HS-27A (cell line): ENCODE measurements at regions not wholly inside any gene's neighbourhood (a gene's known extent, or its start where the extent isn't known, plus 50 kb on each side); places are given as distances from the start of the nearest gene placed in this dataset.

Experiments used
- DNase-seq: peaks from one replicate; pipeline ENCODE4 v3.0.0-alpha.2; 2012; ENCODE audit warnings: low read depth, missing footprints

- no peak for DNase-seq
These were observed 1540.6 kb upstream of the GBE1 start for GRCh38 chr3:83302091-83302490.

- no peak for DNase-seq
These were observed 1556.2 kb upstream of the GBE1 start for GRCh38 chr3:83317605-83318004.

DNA sequence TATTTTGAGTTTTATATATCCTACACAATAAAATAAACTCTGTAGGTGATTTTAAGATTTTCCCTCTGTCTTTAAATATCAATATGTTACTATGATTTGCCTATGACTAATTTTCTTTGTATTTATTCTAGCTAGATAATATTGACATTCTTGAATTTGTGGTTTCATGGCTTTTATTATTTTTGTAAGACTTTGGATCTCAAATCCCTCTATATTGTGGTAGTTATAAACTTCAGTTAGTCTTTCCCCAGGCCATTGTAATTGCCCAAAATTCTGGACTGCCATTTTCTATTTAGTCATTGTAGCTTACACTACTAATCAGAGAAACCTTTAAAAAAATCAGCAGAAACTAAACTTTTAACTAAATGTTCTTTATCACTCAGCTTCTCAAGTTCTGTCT, 1559.3 kb upstream of the GBE1 start:
- DNase-seq = no peak

GRCh38 chr3:83321457-83321856, 1560.0 kb upstream of the GBE1 start:
- DNase-seq = no peak

GRCh38 chr3:83321891-83322290, 1560.4 kb upstream of the GBE1 start:
- no peak for DNase-seq

- DNase-seq = no peak
These were observed 1592.8 kb upstream of the GBE1 start for GRCh38 chr3:83354205-83354604.

GRCh38 chr3:83393276-83393675, 1565.5 kb upstream of the CADM2 start:
- DNase-seq = no peak

DNA sequence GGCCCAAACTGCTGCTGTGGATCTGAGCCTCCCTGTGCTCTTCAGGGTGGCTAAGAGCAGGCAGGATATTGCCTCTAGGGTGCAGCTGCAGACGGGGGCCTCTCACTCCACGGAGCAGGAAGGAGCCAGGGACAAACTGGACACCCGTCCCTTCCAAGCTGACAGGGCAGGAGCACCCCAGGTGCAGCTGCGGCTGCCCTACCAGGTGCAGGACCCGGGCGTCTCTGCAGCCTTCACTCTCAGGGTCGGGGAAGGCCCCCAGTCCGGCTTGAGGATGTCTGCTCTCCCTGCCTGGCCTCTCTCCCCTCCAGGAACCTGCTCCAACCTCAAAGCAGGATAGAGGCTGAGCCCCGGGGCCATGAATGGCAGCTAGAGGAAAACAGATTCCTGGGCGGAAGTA, 1554.9 kb upstream of the CADM2 start:
- no peak for DNase-seq

GRCh38 chr3:83426300-83426699, 1532.5 kb upstream of the CADM2 start:
- DNase-seq = no peak

- DNase-seq = no peak
These were observed 1523.8 kb upstream of the CADM2 start for GRCh38 chr3:83434880-83435587.

DNA sequence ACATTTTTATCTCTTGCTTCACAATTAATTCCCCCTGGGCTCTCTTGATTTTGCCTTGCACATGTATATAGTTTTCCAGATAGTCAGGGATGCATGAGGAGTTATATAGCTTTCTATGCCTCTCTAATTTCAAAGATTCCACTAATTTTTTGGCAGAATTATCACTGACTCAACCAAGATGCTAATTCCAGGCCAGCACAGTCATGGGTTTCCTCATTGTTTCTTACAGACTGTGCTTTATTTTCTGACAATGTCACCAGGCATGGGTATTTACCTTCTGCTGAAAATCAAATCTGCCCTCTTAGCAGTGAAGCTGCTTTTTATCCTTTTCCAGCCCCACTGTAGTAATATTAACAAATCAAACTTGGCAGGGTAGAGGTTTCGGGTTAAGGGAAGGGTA, 1520.6 kb upstream of the CADM2 start:
- no peak for DNase-seq

GRCh38 chr3:83453056-83453455, 1505.7 kb upstream of the CADM2 start:
- DNase-seq = no peak

DNA sequence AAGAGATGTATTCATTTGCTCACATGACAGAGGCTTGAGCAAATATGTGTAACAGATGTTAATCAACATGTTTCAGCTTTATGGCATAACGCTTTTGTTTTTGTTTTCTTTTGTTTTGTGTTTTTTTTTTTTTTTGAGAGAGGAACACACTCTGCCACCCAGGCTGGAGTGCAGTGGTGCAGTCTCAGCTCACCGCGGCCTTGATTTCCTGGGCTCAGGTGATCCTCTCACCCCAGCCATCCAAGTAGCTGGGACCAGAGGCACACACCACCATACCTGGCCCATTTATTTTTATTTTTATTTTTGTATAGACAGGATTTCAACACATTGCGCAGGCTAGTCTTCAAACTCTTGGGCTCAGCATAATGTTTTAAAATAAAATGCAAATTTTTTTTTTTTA, 1504.4 kb upstream of the CADM2 start:
- no peak for DNase-seq

DNA sequence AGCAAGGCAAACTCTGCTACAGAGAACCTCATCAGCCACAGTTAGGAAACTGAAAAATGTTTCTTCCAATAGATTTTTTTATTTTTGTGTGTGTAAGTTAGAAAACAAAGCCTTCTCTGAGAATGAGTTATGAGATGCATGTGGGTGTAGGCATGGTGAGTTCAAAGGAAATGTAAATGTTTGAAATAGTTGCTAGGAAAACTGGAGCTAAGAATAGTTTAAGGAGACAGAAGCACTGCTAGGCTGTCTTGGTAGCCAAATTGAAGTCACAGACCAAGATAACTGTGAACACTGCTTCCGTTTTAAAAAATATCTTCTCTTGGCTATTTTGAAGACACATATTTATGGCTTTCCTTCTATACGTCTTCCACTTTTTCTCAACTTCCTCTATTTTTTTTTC, 1501.2 kb upstream of the CADM2 start:
- DNase-seq = no peak

DNA sequence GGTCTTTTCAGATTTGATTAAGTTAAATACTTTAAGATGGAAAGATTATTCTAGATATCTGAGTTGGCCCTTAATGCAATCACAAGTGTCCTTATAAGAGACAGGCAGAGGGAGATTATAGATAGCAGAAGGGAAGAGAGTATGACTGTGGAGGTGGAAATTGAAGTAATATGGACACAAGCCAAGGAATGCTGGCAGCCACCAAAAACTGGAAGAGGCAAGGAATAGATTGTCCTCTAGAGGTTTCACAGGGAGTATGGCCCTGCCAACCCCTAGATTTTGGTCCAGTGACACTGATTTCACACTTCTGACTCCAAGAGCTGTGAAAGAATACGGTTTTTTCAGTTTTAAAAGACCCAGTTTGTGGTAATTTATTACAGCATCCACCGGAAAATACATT, 1498.7 kb upstream of the CADM2 start:
- DNase-seq = no peak

DNA sequence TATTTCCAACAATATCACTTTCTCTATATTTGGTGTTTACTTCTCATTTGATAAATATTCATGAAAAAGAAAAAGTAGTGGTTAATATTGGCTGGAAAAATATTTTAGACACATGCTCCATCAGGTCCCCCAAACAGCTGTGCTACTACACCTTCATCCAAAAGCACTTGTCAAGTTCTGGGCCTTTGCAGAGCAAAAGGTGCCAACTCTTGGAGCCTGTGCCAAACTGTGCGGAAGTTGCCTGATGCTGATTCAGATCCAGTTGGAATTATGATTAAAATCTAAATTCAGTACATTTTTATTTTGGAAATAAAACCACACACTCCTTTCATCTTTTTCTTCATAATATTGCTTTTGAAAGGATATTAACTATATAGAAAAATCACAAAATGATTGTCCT, 1497.4 kb upstream of the CADM2 start:
- DNase-seq = no peak

GRCh38 chr3:83477563-83477962, 1481.2 kb upstream of the CADM2 start:
- DNase-seq = no peak

DNA sequence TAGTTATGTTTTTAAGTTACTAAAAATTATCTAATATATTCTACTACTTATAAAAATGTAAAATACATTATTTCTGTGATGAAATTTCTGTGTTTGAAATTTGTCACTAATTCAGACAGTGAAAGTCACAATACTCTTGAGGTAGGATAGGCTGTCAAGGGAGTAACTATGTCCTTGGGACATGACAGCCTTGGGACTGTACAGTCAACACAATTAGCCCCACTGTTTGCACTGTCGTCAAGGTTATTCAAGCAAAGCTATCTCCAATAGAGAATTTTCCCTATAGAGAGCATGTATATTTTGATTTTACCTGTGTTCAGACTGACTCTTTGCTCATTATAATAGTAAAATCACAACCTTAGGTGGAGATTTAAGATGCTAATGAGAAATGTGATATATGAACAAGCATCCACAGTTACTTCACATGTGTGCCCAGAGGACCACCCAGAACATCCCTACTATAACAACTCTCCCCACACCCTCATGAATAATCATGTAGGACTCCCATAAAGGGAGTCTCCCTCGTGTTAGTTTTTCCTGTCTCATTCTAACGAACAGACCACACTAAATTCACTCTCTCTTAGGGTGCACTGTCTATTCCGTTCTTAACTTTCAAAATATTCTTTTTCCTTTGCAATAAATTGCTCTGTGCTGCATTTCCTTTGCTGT, 1476.3 kb upstream of the CADM2 start:
- DNase-seq = no peak

GRCh38 chr3:83496462-83496861, 1462.3 kb upstream of the CADM2 start:
- DNase-seq = no peak

DNA sequence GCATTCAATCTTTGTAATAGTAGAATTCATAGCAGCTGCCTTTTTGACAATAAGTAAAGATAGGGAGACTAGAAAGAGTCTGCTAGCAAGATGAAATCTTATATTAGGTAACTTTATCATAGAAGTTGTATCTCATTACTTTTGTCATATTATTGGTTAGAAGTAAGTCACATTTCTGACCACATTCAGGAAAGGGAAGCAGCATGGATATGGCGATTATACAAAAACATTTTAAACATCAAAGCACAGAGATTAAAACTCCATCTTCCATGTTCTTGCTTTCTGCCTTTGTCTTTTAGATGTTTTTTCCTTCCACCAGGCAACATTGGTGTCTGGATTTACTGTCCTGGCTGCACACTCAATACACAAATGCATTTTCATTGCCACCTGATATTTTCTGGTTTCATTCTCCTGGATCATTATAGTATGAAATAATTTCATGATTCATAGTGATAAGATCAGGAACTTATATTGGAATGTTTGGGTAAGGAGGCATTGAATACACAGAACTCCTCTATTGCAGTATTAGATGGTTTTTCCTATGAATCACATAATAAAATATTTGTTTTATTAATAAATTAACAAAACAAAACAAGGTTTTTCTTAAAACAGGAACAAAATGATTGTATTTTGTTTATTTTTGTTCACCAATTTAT, 1460.3 kb upstream of the CADM2 start:
- no peak for DNase-seq

DNA sequence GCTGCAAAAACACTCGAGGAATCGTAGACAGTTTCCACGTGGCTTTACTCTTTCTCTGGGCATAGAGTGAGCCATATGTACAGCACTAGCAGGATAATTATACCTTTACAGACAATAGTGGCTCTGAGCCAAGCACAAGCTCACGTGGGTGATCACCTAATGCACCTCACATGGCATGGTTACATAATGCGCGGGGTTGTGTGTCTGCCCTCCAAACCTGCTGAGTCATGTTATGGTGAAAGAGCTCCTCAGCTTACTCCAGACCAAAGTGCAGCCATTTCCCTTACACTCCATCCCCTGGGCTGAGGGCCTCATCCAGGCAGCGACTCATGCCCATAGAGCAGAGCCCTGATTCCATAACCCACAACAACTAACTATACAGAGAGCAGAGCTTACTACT, 1458.4 kb upstream of the CADM2 start:
- no peak for DNase-seq

DNA sequence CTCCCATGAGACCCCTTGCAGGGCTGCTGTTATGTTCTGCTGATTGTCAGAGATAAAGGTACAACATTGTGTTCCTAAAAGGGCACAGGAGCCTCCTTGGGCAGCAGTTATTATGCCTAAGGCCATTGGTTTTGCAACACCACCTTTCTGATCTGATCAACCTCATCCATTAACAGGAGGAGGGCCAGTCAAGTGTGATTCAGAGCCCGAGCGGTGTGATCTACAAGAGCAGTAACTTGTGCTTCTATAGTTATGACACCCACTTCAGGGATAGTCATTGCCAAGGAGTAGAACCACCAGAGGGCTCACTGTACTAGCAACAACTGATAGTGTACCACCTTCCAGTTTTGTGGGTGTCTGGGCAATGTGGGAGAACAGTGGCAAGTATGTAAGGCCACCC, 1457.9 kb upstream of the CADM2 start:
- no peak for DNase-seq

GRCh38 chr3:83513051-83513450, 1445.7 kb upstream of the CADM2 start:
- DNase-seq = no peak

- no peak for DNase-seq
These were observed 1445.1 kb upstream of the CADM2 start for GRCh38 chr3:83513677-83514076.
